H1 (cell line): ENCODE measurements at regions not wholly inside any gene's neighbourhood (a gene's known extent, or its start where the extent isn't known, plus 50 kb on each side); places are given as distances from the start of the nearest gene placed in this dataset.

Experiments used
- CTCF ChIA-PET: fragments of 300-600 bp; sonication (Branson Sonifier 250); formaldehyde crosslinking; loops from one replicate; lab custom pipeline; 2021; ENCODE audit not compliant: partially characterized antibody; lab: Charles Lee
- POLR2A ChIA-PET: fragments of 300-600 bp; sonication (Branson Sonifier 250); formaldehyde crosslinking; loops from one replicate; lab custom pipeline; 2021; ENCODE audit warnings: inconsistent platforms; ENCODE audit not compliant: partially characterized antibody; lab: Charles Lee
- DNase-seq, 2 experiments: peaks; one replicate each; pipeline versions ENCODE4 v3.0.0 to v3.0.0-alpha.2; 2010 to 2022; ENCODE audit warnings: low spot score in 2 of 2, low read depth in 1 of 2, mixed read lengths in 1 of 2
- FAIRE-seq: peaks from 2 replicates; lab custom pipeline; 2011; peaks lifted over from hg19 to GRCh38; lab: Jason Lieb, UNC
- H2AFZ ChIP-seq: 2 replicates; pipeline ENCODE4 v1.8.1; 2012; ENCODE audit warnings: low read length, inconsistent platforms
- H2AK5ac ChIP-seq: 2 replicates; pipeline ENCODE4 v1.6.1; 2013; ENCODE audit warnings: low read depth, low read length
- H2BK120ac ChIP-seq: replicated peaks from 2 replicates; pipeline ENCODE3; 2013; ENCODE audit warnings: low read depth, low read length, inconsistent platforms
- H2BK12ac ChIP-seq: 2 replicates; pipeline ENCODE4 v1.6.1; 2013; ENCODE audit warnings: low read depth, low read length
- H2BK15ac ChIP-seq: 2 replicates; pipeline ENCODE4 v1.6.1; 2013; ENCODE audit warnings: low read length
- H2BK20ac ChIP-seq: 2 replicates; pipeline ENCODE4 v1.6.1; 2013; ENCODE audit warnings: low read length
- H2BK5ac ChIP-seq: 2 replicates; pipeline ENCODE4 v1.6.1; 2013; ENCODE audit warnings: low read depth, low read length
- H3K14ac ChIP-seq: 2 replicates; pipeline ENCODE4 v1.6.1; 2013; ENCODE audit warnings: inconsistent platforms; ENCODE audit not compliant: insufficient read length
- H3K18ac ChIP-seq: 2 replicates; pipeline ENCODE4 v1.6.1; 2013; ENCODE audit warnings: low read length; ENCODE audit errors: extremely low read depth
- H3K23ac ChIP-seq: 2 replicates; pipeline ENCODE4 v1.6.1; 2013; ENCODE audit warnings: inconsistent platforms; ENCODE audit not compliant: insufficient read length
- H3K23me2 ChIP-seq: 2 replicates; pipeline ENCODE4 v1.6.1; 2013; ENCODE audit warnings: low read depth, low read length
- H3K27ac ChIP-seq: 2 replicates; pipeline ENCODE4 v1.6.1; 2011; ENCODE audit warnings: low read depth, low read length, inconsistent platforms
- H3K27me3 ChIP-seq, 4 experiments: replicated peaks in 1 of 4; 1 replicate in 1 of 4; 2 replicates in 3 of 4; pipeline versions ENCODE4 v1.6.1 to v1.8.1; 2011 to 2013; ENCODE audit warnings: low read length in 3 of 4, mild to moderate bottlenecking in 3 of 4, inconsistent platforms in 2 of 4, mixed read lengths in 2 of 4, moderate library complexity in 1 of 4; ENCODE audit not compliant: control insufficient read depth in 3 of 4, insufficient read depth in 3 of 4; ENCODE audit errors: extremely low read depth in 1 of 4
- H3K36me3 ChIP-seq, 4 experiments: 2 replicates each; pipeline versions ENCODE4 v1.6.1 to v1.8.1; 2011 to 2013; ENCODE audit warnings: mild to moderate bottlenecking in 4 of 4, low read length in 3 of 4, moderate library complexity in 2 of 4, control low read depth in 1 of 4, inconsistent platforms in 1 of 4; ENCODE audit not compliant: insufficient read depth in 4 of 4, control insufficient read depth in 2 of 4
- H3K4ac ChIP-seq: replicated peaks from 2 replicates; pipeline ENCODE3; 2013; ENCODE audit warnings: low read length, low read depth, mixed read lengths, inconsistent platforms; ENCODE audit not compliant: insufficient read length
- H3K4me1 ChIP-seq, 4 experiments: replicated peaks in 1 of 4; 1 replicate in 1 of 4; 2 replicates in 3 of 4; pipeline versions ENCODE4 v1.6.1 to v1.8.1; 2011 to 2013; ENCODE audit warnings: low read length in 3 of 4, inconsistent platforms in 2 of 4, mixed read lengths in 1 of 4; ENCODE audit not compliant: insufficient read depth in 4 of 4, control insufficient read depth in 3 of 4
- H3K4me2 ChIP-seq, 2 experiments: 2 replicates each; pipeline versions ENCODE4 v1.6.1 to v1.8.1; 2011 to 2013; ENCODE audit warnings: low read depth in 2 of 2, low read length in 2 of 2, control low read depth in 1 of 2, inconsistent platforms in 1 of 2, mild to moderate bottlenecking in 1 of 2; ENCODE audit not compliant: insufficient read depth in 1 of 2
- H3K4me3 ChIP-seq, 4 experiments: fragments of 200-600, 300-600 bp in 1 of 4; sonication (generic), shearing (Covaris generic), sonication (Bioruptor Twin) in 1 of 4; 2 replicates each; pipeline versions ENCODE4 v1.5.1 to v1.8.1; 2011 to 2016; ENCODE audit warnings: low read length in 4 of 4, low read depth in 3 of 4, control low read depth in 2 of 4, inconsistent platforms in 2 of 4, mild to moderate bottlenecking in 2 of 4, mixed read lengths in 1 of 4, moderate library complexity in 1 of 4; ENCODE audit not compliant: insufficient read depth in 2 of 4; ENCODE audit errors: extremely low read depth in 1 of 4
- H3K56ac ChIP-seq: replicated peaks from 2 replicates; pipeline ENCODE3; 2013; ENCODE audit warnings: low read depth, mild to moderate bottlenecking, mixed read lengths, low read length, inconsistent platforms; ENCODE audit not compliant: insufficient read length
- H3K79me1 ChIP-seq: 2 replicates; pipeline ENCODE4 v1.6.1; 2013; ENCODE audit warnings: low read depth, low read length, control low read depth
- H3K79me2 ChIP-seq, 2 experiments: 2 replicates each; pipeline versions ENCODE4 v1.6.1 to v1.8.1; 2012 to 2013; ENCODE audit warnings: low read length in 2 of 2, mild to moderate bottlenecking in 2 of 2, inconsistent platforms in 1 of 2; ENCODE audit not compliant: insufficient read depth in 2 of 2, control insufficient read depth in 1 of 2
- H3K9ac ChIP-seq, 4 experiments: replicated peaks in 1 of 4; 1 replicate in 1 of 4; 2 replicates in 3 of 4; pipeline versions ENCODE4 v1.6.1 to v1.8.1; 2011 to 2013; ENCODE audit warnings: low read depth in 3 of 4, low read length in 3 of 4, control low read depth in 2 of 4, mild to moderate bottlenecking in 2 of 4, moderate library complexity in 2 of 4, inconsistent platforms in 1 of 4; ENCODE audit errors: extremely low read depth in 1 of 4
- H3K9me3 ChIP-seq, 2 experiments: 2 replicates each; pipeline versions ENCODE4 v1.6.1 to v1.8.1; 2012 to 2013; ENCODE audit warnings: mild to moderate bottlenecking in 2 of 2, moderate library complexity in 2 of 2, control low read depth in 1 of 2, inconsistent platforms in 1 of 2, low read depth in 1 of 2, low read length in 1 of 2, mixed read lengths in 1 of 2; ENCODE audit not compliant: insufficient read depth in 2 of 2
- H4K20me1 ChIP-seq, 2 experiments: replicated peaks in 1 of 2; 2 replicates each; pipeline versions ENCODE3 to v1.8.1; 2011 to 2013; ENCODE audit warnings: inconsistent platforms in 2 of 2, low read length in 2 of 2, mild to moderate bottlenecking in 1 of 2; ENCODE audit not compliant: insufficient read depth in 2 of 2, control insufficient read depth in 1 of 2
- H4K5ac ChIP-seq: 2 replicates; pipeline ENCODE4 v1.6.1; 2013; ENCODE audit warnings: low read length, low read depth, mixed read lengths, inconsistent platforms; ENCODE audit not compliant: insufficient read length
- H4K8ac ChIP-seq: 2 replicates; pipeline ENCODE4 v1.8.0; 2013; ENCODE audit warnings: mild to moderate bottlenecking, moderate library complexity, low read length, inconsistent platforms; ENCODE audit not compliant: insufficient read depth; ENCODE audit errors: extremely low read depth
- H4K91ac ChIP-seq: replicated peaks from 2 replicates; pipeline ENCODE3; 2013; ENCODE audit warnings: low read length, mixed read lengths, inconsistent platforms; ENCODE audit not compliant: insufficient read length
- BACH1 ChIP-seq: IDR thresholded peaks from 2 replicates; pipeline ENCODE4 v1.6.1; 2012; ENCODE audit warnings: low read length, improper control_type of control experiment
- EP300 ChIP-seq, 2 experiments: IDR thresholded peaks; 1 replicate in 1 of 2; 2 replicates in 1 of 2; pipeline ENCODE4 v1.6.1; 2011 to 2012; ENCODE audit warnings: low read depth in 2 of 2, low read length in 2 of 2, mild to moderate bottlenecking in 2 of 2, borderline replicate concordance in 1 of 2, inconsistent platforms in 1 of 2, moderate library complexity in 1 of 2
- HDAC2 ChIP-seq, 2 experiments: fragments of 300-600 bp in 1 of 2; sonication (generic) in 1 of 2; IDR thresholded peaks; 2 replicates each; pipeline ENCODE4 v1.6.1; 2011 to 2012; ENCODE audit warnings: low read depth in 2 of 2, low read length in 2 of 2, mild to moderate bottlenecking in 2 of 2, moderate library complexity in 2 of 2, borderline replicate concordance in 1 of 2, inconsistent platforms in 1 of 2
- JUND ChIP-seq: IDR thresholded peaks from 2 replicates; pipeline ENCODE4 v1.6.1; 2011; ENCODE audit warnings: mild to moderate bottlenecking, improper control_type of control experiment, low read length
- KDM1A ChIP-seq: fragments of 200-600, 300-600 bp; sonication (generic); IDR thresholded peaks from 2 replicates; pipeline ENCODE4 v1.7.1; 2016; ENCODE audit warnings: mild to moderate bottlenecking, low read length, borderline replicate concordance
- MAFK ChIP-seq: IDR thresholded peaks from 2 replicates; pipeline ENCODE4 v1.6.1; 2012; ENCODE audit warnings: low read depth, mild to moderate bottlenecking, improper control_type of control experiment, low read length
- NANOG ChIP-seq: IDR thresholded peaks from 2 replicates; pipeline ENCODE4 v1.6.1; 2011; ENCODE audit warnings: low read length, low read depth, mild to moderate bottlenecking, inconsistent platforms; ENCODE audit not compliant: insufficient read depth, poor library complexity, severe bottlenecking
- RAD21 ChIP-seq, 2 experiments: IDR thresholded peaks in 1 of 2; conservative IDR thresholded peaks in 1 of 2; 2 replicates each; pipeline ENCODE4 v1.6.1; 2011; ENCODE audit warnings: low read depth in 2 of 2, low read length in 2 of 2, improper control_type of control experiment in 1 of 2, inconsistent platforms in 1 of 2, mild to moderate bottlenecking in 1 of 2, moderate library complexity in 1 of 2
- RFX5 ChIP-seq: IDR thresholded peaks from 2 replicates; pipeline ENCODE4 v1.6.1; 2011; ENCODE audit warnings: low read depth, low read length, improper control_type of control experiment, borderline replicate concordance
- TBP ChIP-seq: IDR thresholded peaks from 2 replicates; pipeline ENCODE4 v1.6.1; 2011; ENCODE audit warnings: low read depth, low read length, improper control_type of control experiment
- whole genome bisulfite sequencing, 2 experiments: shearing (Covaris generic) in 1 of 2; methylation state at CpG; one replicate each; pipeline versions ENCODE4 v1.1.6 to v1.1.7; 2013 to 2015; ENCODE audit warnings: low lambda C conversion rate in 2 of 2, mixed read lengths in 2 of 2, inconsistent platforms in 1 of 2, low coverage in 1 of 2, missing lambda C conversion rate in 1 of 2; ENCODE audit not compliant: insufficient replicate concordance in 2 of 2, insufficient coverage in 1 of 2, insufficient read length in 1 of 2; ENCODE audit errors: extremely low coverage in 1 of 2, missing lambda C conversion rate in 1 of 2; 5-methylcytosine and 5-hydroxymethylcytosine counted together
- TF ChIP-seq, protein P1 (sequence below): IDR thresholded peaks from 2 replicates; pipeline ENCODE4 v1.6.1; 2012; ENCODE audit warnings: inconsistent platforms

- H2BK20ac ChIP-seq = no peak overlapping the region
- 87% methylated on average over 3 of the region's 3 CpGs; no CpG with 5 or more reads in 1 of the 2 experiments for WGBS, 2 experiments
- H3K79me1 ChIP-seq = no peaks in the 10 kb centered on the region
- no peak overlapping the region for H3K4ac ChIP-seq
- no peak overlapping the region for H3K18ac ChIP-seq
- no peak overlapping the region for H3K27ac ChIP-seq
- H4K20me1 ChIP-seq = no peaks in the 10 kb centered on the region
- H2AK5ac ChIP-seq = no peak overlapping the region
- no peaks in the 10 kb centered on the region for H3K79me2 ChIP-seq
- no peak overlapping the region for H2BK120ac ChIP-seq
- no peak overlapping the region for H2BK12ac ChIP-seq
- no peak overlapping the region for H3K4me3 ChIP-seq
- no peak overlapping the region for H2BK5ac ChIP-seq
- H3K23me2 ChIP-seq = peaks cover 4% of the 10 kb centered on the region; the same call in 1 of the 2 replicates
- H3K23ac ChIP-seq = no peak overlapping the region
- peaks cover 67 to 98% of the 10 kb centered on the region in 2 experiments for H3K9me3 ChIP-seq
- no peak overlapping the region for H3K4me2 ChIP-seq
- POLR2A ChIA-PET = no interaction called here
- no peak overlapping the region for H4K8ac ChIP-seq
- no peak overlapping the region for H4K5ac ChIP-seq
- H2BK15ac ChIP-seq = no peak overlapping the region
- no peak overlapping the region for H4K91ac ChIP-seq
- H3K9ac ChIP-seq = no peak overlapping the region
- H3K36me3 ChIP-seq = no peaks in the 10 kb centered on the region; a peak in 1 of 8 replicates
- no peaks in the 10 kb centered on the region for H3K4me1 ChIP-seq
- no peak for DNase-seq
- H3K56ac ChIP-seq = no peak overlapping the region
- no peaks in the 10 kb centered on the region for H3K27me3 ChIP-seq
- TF ChIP-seq RAD21 (IDR thresholded peaks at IDR 0.05 in 1 of 2, conservative IDR thresholded peaks at IDR 0.05 in 1 of 2; ENCODE audit: low read depth in 2 of 2, low read length in 2 of 2) (no peak), NANOG (no peak), BACH1 (no peak), RFX5 (no peak), JUND (no peak), HDAC2 (IDR thresholded peaks at IDR 0.05; ENCODE audit: borderline replicate concordance in 1 of 2, low read depth in 2 of 2, low read length in 2 of 2) (no peak), MAFK (no peak), TBP (no peak), EP300 (IDR thresholded peaks at IDR 0.05; ENCODE audit: borderline replicate concordance in 1 of 2, low read depth in 2 of 2, low read length in 2 of 2) (no peak), KDM1A (no peak)
- TF ChIP-seq, protein P1, sequence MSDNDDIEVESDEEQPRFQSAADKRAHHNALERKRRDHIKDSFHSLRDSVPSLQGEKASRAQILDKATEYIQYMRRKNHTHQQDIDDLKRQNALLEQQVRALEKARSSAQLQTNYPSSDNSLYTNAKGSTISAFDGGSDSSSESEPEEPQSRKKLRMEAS = no peak
- no peak for FAIRE-seq
- CTCF ChIA-PET = no interaction called here
- H2AFZ ChIP-seq = no peak overlapping the region
- no peak overlapping the region for H3K14ac ChIP-seq
These were observed 951.1 kb upstream of the ZNF722 start for GRCh38 chr7:63047546-63047945.
